NCI-H2227 (cell line): ENCODE measurements at regions not wholly inside any gene's neighbourhood (a gene's known extent, or its start where the extent isn't known, plus 50 kb on each side); places are given as distances from the start of the nearest gene placed in this dataset.
"Not testable (repeated sequence)": the region's sequence is repeated elsewhere in the genome, so short reads cannot be mapped to it uniquely, and the experiment has no call there.

Experiments
- DNase-seq: peaks from one replicate; lab custom pipeline; 2025; ENCODE audit not compliant: unreplicated experiment; lab: John Stamatoyannopoulos, UW

- DNase-seq: no peak
Measured at GRCh38 chr7:121501566-121501965, 105.5 kb upstream of the FAM3C start.

GRCh38 chr7:121500360-121501058 lies 104.4 kb upstream of the FAM3C start:
- no peak for DNase-seq

DNA sequence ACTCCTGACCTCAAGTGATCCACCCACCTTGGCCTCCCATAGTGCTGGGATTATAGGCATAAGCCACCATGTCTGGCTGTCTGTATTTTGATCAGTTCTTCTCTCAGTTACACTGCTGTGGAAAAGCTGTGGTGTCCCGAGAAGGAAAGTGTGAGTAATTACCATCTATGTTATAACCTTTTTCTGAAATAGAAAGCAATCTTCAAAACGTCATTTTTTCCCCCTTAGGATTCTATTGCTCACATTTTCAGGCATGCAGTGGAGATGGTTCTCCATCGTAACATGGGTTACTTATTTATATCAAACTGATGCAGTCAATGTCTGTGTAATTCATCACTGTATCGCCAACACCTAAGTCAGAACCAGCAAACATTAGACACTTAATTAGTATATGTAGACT lies 103.5 kb upstream of the FAM3C start:
- DNase-seq: no peak

GRCh38 chr7:121498816-121499215 lies 102.7 kb upstream of the FAM3C start:
- DNase-seq: no peak

DNA sequence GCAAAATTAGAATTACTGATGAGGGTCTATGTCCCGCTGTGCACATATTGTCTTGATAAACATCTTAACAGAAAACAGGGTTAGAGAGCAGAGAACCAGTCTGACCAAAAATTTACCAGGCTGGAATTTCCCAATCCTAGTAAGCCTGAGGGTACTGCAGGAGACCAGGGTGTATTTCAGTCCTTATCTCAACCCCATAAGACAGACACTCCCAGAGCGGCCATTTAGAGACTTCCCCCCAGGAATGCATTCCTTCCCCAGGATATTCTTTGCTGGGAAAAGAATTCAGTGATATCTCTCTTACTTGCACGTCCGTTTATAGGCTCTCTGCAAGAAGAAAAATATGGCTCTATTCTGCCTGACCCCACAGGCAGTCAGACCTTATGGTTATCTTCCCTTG lies 101.4 kb upstream of the FAM3C start:
- DNase-seq: not testable (repeated sequence)

- DNase-seq: no peak
Measured at GRCh38 chr7:121494516-121494915, 98.4 kb upstream of the FAM3C start.

- DNase-seq: no peak
Measured at GRCh38 chr7:121493553-121493952, 97.4 kb upstream of the FAM3C start.

DNA sequence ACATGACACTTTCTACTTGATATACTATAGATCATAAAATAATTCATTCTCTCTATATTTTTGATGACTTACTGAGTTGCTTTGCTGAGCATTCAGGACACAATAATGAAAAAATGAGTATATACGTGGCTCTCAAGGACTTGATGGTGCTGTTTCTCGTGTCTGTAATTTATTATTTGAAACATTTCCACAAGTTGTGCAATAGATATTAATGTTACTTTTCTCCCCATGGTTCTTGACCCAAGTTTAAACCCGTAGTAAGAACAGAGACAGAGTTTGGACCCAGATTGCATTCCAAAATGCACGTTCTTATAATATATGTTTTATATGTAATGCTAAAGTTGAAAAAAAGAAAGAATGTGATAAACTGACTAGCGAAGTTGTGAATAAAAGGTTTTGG lies 94.2 kb upstream of the FAM3C start:
- DNase-seq: no peak

DNA sequence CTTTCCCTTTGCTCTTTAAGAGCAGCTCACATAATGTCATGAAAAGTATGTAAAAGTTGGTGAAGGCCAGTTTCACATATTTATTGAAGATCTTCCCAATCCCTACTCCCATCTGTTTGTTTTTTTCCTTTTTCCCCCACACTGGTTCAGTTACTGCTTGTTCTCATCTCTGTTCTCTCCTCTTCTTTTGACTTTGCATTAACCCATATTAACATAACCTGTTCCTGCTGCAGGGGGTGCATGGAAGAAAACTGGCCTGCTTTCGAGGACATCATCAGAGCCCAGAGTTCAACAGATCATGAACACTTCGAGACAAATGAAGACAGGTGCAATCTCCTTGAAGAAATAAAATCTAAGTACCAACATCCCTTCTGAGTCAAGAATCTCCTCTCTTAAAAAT lies 93.3 kb upstream of the FAM3C start:
- no peak for DNase-seq

DNA sequence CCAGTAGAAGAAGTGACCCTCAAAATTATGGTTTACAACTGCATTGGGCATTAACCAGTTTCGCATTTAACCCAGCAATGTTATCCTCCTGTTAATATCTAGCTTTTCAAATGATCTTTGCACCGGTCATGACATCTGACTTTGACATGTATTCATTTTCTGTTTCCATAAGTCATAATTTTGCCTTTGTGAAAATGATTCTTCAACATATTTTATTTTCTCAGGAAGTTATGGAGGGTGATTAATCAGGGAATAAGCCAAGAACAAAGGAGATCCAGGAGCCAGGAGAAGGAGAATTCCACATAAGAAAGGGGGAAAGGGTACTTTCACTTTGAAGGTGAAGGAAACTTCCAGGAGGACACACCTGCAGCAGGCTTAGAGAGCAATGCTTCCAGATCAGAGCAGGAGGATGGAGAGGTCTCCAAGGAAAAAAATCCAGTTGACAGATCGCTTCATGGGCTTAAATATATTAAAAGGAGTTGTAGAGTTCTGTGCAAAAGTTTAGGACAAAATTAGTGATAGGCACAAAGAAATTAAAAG lies 92.1 kb upstream of the FAM3C start:
- DNase-seq: no peak

DNA sequence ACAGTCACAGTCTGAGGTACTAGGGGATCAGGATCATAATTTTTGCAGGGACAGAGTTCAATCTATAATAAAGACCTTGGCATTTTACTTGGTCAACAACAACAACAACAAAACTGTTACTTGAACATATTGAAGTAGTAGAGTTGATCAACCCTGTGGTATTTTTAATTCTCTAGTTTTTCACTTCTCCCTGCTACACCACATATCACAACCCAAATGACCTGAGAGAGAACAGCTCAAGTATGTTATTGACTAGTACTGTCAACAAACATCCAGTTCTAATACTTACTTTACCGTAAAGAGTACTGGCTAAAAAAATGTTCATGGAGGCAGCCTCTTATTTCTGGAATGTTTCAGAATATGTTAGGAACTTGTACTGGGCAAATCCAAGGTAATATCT lies 90.5 kb upstream of the FAM3C start:
- DNase-seq: no peak

GRCh38 chr7:121485467-121486243 lies 89.5 kb upstream of the FAM3C start:
- no peak for DNase-seq

DNA sequence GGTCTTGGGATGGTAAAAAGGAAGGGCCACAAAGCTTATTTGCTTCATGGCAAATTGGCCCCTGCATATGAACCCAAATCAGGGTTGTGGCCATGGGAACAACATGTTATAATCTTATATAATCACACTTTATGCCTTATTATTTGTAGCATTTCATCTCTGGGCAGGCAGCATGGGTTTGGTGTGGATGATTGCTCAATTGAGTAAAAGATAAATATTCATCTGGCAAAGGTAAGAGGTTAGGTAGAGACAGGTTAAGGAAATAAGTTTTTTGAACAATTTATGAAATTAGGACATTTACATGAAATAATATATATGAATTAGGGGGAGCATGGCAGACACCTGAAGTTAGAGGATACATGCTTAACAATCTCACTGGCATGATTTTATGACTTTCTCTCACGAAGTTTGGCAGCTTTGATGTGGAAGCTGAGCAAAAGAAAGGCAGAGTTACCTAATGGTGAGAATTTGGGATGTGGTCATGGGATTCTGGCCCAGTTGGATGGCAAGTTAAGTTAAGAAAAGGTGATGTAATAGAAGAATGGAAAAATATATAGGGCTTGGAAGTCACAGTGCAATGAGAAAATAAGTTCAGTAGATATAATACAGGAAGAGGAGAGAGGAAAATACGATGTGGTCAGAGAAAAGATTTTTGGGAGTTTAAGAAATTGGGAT lies 88.1 kb upstream of the FAM3C start:
- no peak for DNase-seq

- DNase-seq: no peak
Measured at GRCh38 chr7:121480566-121481335, 84.6 kb upstream of the FAM3C start.

- DNase-seq: no peak
Measured at GRCh38 chr7:121480058-121480457, 84.0 kb upstream of the FAM3C start.

DNA sequence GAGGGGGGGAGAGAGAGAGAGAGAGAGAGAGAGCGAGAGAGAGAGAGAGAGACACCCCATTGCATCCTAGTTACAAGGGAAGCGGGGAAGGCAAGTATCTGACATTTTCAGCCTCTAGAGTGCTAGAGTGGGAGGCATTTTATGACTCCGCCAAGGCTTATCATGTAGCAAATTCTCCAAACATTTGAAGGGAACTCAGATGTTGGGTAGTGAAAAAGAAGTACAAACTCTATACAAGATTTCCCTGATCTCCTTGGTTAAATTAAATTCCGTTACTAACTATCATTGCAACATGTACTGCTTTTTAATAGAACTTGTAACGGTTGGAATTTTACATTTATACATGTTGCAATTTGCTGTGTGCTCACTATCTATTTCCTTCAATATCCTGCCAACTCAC lies 83.4 kb upstream of the FAM3C start:
- no peak for DNase-seq

GRCh38 chr7:121475806-121476205 lies 79.7 kb upstream of the FAM3C start:
- no peak for DNase-seq

DNA sequence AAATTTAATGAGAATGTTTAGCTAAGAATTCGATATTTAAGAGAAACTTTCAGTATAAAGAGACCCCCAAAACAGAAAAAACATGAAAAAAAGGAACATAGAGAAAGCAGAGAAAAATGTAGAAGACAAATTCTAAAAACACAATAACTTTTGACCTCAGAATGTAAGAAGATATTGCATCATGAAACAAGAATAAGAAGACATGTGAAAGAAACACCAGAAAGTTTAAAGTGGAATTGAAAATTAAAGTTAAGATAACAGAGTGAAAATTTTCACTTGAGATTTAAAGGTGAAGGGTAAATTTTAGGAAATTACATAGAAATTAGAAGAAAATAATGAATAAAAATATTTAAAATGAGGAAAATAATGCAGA lies 78.2 kb upstream of the FAM3C start:
- no peak for DNase-seq

- no peak for DNase-seq
Measured at GRCh38 chr7:121473645-121474300, 77.7 kb upstream of the FAM3C start.

- no peak for DNase-seq
Measured at GRCh38 chr7:121466455-121466854, 70.3 kb upstream of the FAM3C start.

GRCh38 chr7:121459148-121459547 lies 63.0 kb upstream of the FAM3C start:
- no peak for DNase-seq
